HG03378 (cell line): ENCODE measurements at regions not wholly inside any gene's neighbourhood (a gene's known extent, or its start where the extent isn't known, plus 50 kb on each side); places are given as distances from the start of the nearest gene placed in this dataset.

Experiments
- ATAC-seq: cut with Tn5 transposase; IDR thresholded peaks from one replicate; pipeline ENCODE4 v1.9.1; 2021; ENCODE audit warnings: mild to moderate bottlenecking, moderate library complexity; ENCODE audit not compliant: unreplicated experiment

DNA sequence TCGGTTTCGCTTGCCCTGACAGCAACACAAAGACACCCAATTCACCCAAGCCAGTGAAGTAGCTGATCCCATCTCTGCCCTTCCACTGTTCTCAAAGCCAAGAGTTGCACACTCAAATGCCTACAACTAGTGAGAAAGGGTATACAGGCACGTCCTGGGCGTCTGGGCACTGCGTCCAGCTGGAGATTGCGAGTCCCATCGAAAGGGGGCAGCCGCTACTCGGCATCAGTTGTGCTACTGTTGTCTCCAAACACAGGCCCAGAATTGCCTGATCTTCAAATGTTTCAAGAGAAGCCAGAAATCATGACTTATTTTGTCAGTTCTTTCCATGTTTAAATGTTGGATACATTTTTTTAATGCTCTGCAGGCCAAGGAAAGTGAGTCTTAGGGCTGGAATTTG, 487.8 kb downstream of the BCOR start:
- ATAC-seq, result no peak

DNA sequence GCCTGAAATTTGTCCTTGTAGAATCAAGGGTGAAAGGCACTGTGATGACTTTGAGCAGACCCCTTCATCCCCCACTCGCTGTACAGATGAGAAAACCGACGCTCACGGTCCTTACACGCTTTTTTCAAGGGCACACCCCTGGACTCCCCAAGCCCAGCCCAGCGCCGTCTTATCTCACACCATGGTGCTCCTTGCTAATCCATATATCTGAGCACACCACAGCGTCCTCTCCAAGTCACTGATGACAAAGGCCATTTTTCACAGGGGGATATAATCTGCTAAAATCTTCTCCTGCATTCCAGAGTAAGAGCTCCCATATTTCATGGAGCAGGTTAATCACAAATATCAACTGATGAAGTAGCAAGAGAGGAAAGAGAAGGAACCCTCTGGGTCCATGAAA, 486.3 kb downstream of the BCOR start:
- ATAC-seq, result no peak

DNA sequence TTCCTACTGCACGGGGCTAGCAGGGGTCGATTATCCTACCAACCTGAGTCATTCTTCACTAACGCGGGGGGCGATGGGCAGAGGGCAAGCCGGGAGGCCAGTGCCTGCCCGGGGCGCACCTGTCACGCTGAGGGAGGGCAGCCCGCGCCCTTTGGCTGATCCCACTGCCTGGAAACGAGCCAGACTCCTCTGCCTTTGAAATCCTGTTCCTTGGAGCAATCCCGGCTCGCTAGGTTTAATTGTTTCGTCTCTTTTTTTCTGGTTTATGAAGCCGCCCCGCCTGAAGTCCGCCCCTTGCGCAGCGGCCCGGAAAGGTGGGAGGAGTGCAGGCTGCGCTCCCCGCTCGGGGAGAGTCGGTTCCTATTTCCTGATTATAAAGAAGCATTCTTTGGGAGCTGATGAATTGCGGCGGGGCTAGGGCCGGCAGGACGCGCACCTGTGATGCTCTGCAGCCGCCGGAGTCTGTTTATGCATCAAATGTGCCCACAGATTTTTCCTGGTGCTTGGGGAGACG, 484.2 kb downstream of the BCOR start:
- ATAC-seq, result no peak

DNA sequence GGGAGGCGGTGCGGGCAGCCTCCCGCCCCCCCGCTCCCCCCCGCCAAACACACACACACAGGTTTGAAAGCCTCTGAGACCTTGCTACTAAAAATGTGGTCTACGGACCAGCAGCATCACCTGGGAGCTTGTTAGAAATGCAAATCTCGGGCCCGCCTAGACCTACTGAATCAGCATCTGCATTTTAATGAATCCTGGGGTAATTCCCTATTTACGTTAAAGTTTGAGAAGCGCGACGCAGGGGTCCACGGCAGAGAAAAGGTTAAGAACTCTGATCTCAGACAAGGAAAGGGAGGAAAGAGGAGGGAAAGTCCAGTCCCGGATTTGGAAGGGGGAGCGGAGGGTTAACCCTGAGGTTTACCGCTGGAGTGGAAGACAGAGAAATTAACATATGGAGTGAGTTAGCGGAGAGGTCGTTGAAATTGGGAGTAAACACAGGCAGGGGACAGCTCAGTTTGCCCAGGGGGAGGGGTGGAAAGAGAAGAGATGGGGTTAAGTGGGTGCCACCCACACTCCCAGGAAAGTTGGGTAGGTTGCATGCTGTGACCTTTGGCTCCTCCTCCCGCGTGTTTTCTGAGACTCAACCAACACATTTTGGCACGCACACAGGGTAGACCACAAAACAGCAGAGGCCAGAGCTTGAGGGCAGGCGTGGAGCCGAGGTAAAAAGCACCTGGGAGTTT, 483.6 kb downstream of the BCOR start:
- peak; percentile 59 for ATAC-seq

DNA sequence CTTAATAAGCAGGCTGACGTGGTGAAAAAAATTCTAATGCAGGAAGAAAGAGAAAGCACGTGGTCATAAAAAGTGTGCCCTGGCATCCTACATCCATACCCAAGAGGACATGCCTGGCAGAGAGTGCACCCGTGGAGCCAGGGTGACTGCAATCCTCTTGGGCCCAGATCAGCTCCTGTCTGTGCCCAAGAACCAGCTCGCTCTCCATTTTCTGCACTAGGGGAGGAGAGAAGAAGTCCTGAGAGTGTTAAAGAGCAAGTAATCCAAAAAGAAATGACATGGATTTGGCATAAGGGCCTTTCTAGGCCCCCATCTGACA, 483.1 kb downstream of the BCOR start:
- ATAC-seq, result no peak

DNA sequence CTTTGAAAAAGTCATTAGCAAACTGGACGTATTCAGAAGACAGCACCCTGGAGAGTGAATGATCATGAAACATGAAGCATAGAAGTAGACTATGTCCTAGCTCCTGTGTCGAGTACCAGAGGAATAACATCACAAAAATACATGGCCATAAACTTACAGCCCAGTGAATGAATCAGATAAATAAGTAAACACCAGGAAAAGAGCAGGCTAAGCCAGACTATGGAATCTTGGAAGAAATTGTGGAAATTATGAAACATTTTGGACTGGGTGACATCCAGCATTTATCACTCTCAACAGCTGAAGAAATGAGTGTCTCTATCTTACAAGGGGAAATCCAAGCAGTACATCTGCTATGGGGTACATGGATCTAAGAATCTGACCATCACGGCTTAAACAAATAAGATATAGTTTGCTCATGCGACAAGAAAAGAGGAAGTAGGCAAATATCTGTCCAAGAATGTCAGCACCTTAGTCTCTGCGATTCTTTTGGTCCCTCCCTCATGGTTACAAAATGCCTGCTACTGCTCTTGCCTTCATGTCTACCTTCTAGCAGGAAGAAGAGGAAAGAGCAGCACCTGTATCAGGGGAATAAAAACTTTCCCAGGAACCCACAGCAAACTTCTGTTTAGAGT, 481.5 kb downstream of the BCOR start:
- peak; percentile 53 for ATAC-seq

DNA sequence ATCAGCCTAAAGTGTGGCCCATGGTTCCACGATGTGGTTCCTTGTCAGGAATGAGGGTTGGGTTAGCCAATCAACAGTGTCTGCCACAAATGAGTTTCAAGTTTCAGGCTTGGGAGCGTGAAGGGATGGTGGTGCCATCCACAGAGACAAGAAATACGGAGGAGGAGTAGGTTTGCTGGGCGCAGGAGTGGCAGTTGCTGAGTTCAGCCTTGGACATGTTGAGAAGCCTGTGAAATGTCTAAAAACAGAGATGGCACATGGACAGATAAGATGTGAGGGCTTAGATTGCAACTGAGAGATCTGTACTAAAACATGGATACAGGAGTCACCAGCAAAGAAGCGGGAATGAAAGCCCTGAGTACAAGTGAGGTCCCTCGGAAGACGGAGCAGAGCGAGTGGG, 481.0 kb downstream of the BCOR start:
- ATAC-seq, result no peak

DNA sequence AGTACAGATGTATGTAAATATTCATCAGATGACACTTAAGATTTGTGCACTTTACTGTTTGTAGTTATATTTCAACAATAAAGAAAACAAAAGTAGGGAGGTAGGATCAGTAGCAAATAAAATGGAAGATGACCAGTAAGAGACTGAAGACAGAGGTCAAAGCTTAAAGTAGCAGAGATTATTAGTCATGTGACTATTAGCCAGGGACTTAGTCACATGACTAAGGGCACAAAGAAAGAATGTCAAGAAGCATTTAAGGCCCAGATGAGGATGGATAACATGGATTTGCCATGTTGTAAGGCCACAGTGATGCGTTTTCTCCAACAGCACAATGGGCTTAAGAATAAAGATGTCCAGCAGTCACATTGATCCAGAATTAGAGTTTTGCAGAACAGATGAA, 479.6 kb downstream of the BCOR start:
- ATAC-seq, result no peak

DNA sequence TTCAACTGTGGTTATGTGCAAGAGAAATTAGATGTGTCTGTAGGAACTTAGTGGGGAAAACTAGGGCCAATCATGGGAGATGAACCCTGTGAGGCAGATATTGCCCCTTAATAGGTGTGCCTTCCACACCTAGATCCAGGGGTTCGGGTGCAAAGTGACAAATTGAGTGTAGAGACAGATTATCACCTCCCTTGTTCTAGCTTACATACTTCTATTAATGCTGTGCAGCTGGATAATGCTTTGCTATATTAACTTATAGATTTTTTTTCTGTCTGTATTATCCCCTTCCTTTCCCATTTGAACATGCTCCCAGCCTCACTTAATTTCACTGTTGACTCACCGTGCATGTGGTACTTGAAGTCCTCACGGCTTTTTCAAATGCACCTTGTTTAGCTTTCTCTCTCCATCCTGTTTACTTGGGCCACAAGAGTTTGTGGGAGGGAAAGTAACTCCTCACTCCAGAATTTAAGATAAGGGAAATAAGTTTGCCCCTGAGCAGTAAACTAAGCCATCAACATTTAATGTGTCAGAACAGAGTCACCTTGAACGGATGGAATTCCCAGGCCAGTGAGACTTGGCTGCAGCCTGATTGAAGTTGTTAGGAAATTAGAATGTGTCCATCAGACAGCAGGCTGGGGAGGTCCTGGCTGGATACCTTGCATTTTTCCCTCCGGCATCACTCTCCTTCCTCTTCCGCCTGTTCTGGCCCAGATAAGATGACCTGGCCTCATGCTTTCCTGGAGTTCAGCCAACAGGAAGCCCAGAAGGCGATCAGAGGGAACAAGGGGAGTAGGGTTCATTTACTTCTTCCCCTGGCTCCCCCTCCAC, 478.4 kb downstream of the BCOR start:
- no peak for ATAC-seq

DNA sequence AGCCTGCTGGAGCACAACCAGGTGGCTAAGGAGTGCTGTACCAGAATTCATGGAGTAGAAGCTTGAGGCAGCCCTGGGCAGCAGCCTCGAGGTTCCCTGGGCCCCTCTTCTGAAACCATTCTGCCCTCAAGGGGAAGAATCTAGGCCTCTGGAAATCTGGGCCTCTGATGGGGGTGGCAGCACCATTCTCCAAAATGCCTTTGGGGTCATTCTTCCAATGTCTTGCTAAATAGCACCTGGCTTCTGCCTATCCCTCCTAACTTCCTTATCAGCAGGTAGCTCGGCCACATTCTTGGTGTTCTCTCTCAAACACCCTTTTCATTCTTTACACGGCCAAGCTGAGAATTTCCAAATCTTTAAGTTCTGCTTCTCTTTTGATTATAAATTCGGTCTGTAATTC, 473.6 kb downstream of the BCOR start:
- no peak for ATAC-seq

DNA sequence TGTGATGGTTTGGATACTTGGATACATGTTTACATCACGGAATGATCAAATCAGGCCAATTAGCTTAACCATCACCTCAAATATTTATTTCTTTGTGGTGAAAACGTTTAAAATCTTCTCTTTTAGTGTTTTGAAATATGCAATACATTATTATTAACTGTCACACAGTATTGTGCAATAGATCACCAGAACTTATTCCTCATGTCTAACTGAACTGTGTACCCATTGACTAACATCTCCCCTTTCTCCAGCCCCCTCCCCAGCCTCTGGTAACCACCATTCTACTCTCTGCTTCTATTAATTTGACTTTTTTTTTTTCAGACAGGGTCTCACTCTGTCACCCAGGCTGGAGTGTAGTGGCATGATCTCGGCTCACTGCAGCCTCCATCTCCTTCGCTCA, 471.9 kb downstream of the BCOR start:
- ATAC-seq, result no peak

DNA sequence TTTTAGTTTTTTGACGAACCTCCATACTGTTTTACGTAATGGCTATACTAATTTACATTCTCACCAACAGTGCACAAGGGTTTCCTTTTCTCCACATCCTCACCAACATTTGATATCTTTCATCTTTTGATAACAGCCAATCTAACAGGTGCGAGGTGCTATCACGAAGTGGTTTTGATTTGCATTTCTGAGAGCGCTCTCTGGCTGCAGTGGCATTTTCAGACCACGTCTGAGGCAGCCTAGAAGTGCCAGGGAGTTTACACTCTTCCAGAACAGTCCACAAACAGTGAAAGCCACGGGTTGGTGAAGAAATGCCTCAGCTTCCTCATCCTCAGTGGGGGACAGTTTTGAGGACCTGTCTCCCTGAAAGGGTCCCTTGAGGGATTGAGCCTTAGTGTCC, 471.0 kb downstream of the BCOR start:
- no peak for ATAC-seq

DNA sequence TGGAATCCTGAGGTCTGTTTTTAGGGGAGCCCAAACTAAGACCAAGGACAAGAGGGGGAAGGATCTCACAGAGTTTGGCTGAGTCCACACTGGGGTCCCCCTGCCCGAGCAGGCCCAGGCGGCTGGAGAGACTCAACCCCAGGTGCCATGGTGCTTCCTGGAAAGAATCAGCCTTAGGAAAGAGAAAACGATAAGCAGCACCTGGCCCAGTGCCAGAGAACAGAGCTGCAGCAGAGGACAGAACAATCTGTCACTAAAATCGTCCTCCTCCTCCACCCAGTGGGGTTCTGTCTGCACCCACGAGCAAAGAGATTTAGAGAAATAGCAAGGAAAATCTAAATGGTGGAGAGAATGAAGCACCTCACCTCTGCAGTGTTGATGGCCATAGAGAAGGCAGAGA, 470.5 kb downstream of the BCOR start:
- no peak for ATAC-seq

DNA sequence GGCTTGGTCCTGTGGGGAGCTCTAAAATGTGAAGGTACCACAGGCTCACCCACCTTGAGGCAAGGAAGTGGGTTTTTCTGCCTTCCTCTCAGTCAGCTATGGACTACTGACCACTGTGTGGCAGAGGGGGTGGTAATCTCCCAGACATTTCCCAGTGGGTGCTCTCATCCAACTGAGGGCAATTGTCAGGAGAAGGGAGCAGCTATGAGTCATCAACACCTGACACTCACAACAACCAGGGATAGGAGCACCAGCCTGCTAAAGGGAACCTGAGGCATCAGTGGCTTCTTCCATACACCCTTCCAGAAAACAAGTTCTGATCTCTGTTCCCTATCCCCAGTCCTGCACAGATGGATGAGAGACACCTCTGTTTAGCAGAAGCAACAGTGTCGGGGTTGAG, 468.8 kb downstream of the BCOR start:
- no peak for ATAC-seq

DNA sequence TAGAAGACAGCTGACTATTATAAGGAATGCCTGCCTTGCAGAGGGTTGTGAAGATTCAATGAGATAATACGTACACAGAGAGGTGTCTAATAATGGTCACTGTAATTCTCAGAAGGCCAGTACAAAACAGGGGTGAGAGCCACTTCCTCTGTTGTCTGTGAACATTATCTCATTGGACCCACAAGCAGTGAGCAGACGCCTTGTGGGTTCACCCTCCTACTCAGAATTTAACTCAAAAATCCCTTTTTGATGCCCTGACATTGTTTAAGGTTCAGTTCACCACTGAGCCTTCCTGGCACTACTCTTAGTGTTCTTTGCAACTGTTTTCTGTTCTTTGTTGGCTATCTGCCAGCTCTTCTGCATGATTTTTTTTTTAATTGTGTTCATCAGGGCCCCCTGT, 467.4 kb downstream of the BCOR start:
- no peak for ATAC-seq

DNA sequence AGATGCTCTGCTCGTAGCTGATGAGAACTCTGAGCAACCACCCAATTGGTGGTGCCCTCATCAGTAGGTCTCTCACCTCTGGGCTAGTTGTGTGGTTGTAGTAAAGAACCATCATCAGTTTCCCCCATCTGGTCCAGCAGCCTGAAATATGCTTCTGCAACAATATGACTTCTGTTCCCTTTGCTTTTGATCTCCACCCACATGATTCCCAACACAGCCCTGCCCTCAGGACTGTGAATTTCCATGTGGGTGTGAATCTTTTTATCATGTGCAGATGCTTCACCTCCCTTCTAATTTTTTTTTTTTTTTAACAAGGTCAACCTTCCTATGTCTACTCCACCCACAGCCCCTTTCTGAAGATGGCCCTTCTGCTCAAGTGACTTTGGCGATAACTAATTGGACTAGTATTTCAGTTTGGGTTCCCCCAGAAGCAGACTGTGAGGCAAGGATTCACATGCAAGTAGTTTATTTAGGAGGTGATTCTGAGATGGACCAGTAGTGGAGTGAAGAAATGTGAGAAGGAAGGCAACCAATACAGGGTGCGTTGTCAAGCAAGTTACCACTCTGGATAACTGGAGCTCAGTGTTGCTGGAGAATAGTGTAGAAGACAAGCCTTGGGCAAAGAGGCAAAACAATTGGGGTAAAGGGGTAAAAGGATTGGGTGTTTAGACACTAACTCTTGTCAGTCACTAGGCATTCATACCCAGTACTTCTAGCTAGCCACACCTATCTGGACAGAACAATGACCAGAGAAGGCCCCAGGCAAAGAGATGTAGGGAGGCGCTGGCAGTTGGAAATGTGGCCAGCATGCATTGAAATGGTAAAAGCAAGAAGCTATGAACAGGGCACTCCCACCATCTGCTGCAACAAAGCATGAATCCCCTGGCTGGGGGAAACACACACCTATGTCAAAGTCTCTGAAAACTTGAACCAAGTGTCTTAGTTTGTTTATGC, 466.2 kb downstream of the BCOR start:
- no peak for ATAC-seq

DNA sequence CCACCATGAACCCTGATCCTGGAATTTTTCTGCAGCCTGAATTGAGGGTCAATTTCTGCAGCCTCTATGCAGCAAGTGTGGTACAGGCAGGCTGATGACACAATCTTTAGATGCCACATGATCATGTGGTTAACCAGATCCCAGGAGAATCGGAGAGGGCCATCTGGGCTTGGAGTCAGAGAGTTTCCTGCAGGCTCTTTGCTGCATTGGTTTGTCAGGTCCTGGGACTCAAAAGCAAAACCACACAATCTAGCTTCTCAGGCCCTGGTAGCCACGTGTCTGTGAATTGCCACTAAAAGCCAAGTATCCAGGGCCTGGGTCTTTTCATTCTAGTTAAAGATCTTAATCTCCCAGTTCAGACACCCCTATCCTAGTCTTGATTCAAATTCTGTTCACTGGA, 464.5 kb downstream of the BCOR start:
- ATAC-seq, result no peak

DNA sequence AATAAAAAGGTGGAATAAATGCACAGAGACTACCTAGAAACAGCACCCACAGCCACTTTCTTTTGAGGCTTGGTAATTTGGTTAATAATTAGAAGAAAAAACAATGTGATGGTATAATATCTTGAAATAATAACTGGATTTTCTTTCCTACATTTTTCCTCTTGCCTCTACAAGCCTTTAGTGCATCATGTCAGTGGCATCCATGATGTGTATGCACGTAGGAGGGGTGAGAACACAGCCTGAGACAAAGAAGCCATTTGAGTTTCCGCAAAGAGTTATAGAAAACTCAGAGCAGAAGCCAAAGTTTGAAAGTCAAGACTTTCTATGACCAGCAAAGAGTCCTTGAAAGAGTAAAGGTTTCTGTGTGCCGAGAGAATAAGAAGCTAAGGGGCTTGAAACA, 461.3 kb downstream of the BCOR start:
- ATAC-seq, result no peak

DNA sequence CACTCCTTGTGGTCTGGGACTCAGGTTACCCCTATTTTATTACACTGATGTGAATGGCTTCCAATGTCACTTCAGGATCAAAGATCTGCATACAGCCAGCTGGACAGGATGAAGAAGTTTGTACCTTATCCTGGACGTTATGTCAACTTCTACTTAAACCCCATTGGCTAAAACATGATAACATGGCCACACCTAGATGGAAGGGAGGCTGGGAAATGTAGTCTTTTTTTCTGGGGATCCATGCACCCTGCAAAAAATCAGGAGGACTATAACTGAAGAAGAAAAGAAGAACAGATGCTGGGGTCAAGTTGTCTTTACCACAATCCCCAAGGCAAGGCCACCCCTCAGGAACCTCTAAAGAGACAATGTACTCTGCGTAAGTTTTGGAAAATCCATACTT, 459.2 kb downstream of the BCOR start:
- no peak for ATAC-seq

DNA sequence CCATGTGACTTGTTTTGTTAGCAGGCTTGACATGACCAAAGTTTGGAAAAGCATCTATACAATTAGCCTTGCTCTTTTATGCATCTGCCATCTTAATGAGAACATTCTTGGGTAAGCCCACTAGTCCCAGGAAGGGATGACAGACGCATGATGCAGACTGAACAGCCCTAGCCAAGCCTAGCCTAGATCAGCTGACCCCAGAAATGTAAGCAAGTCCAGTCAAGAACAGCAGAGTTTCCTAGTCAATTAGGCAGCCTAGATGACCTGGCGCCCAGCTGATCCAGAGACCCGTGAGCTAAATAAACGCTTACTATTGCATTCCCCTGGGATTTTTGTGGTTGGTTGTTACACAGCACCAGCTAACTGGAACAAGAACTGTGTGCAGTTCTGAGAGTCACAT, 457.9 kb downstream of the BCOR start:
- no peak for ATAC-seq

DNA sequence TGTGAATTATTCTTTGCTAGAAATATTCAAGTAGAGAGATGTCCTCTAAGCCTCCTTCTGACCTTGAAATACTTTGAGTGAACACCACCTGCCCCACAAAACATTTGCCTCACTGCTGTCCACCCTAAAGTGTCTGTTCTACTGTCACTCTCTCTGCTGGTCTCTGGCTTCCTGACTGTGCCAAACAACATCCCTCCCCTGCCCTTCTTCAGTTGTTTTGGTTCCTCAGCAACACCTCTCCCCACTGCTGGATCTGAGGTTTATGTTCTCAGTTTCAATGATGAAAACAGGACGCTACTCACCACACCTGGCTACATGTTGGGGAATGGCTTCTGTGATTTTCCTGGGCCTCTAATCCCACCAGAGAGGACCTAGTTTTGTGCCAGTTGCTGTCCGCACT, 456.9 kb downstream of the BCOR start:
- ATAC-seq, result no peak
